Keratinocyte (primary cell): ENCODE measurements at regions not wholly inside any gene's neighbourhood (a gene's known extent, or its start where the extent isn't known, plus 50 kb on each side); places are given as distances from the start of the nearest gene placed in this dataset.

Experiments
- DNase-seq: peaks from one replicate; pipeline ENCODE4 v3.0.0-alpha.2; 2011; ENCODE audit warnings: low read depth, missing footprints, low spot score
- FAIRE-seq: peaks from 2 replicates; lab custom pipeline; 2011; peaks lifted over from hg19 to GRCh38; lab: Jason Lieb, UNC
- H2AFZ ChIP-seq: 2 replicates; pipeline ENCODE4 v1.6.0; 2012; ENCODE audit warnings: low read length, control low read depth, inconsistent platforms; ENCODE audit not compliant: control insufficient read depth
- H3K27ac ChIP-seq: 2 replicates; pipeline ENCODE4 v1.5.1; 2011; ENCODE audit warnings: low read length; ENCODE audit not compliant: control insufficient read depth, insufficient read depth
- H3K27me3 ChIP-seq: 3 replicates; pipeline ENCODE4 v1.6.0; 2011; ENCODE audit warnings: low read length; ENCODE audit not compliant: control insufficient read depth, insufficient read depth; ENCODE audit errors: extremely low read depth
- H3K36me3 ChIP-seq, 2 experiments: 2 replicates in 1 of 2; 3 replicates in 1 of 2; pipeline ENCODE4 v1.5.1; 2011; ENCODE audit warnings: low read length in 2 of 2, mild to moderate bottlenecking in 1 of 2; ENCODE audit not compliant: control insufficient read depth in 2 of 2, insufficient read depth in 2 of 2; ENCODE audit errors: extremely low read depth in 1 of 2
- H3K4me1 ChIP-seq: 3 replicates; pipeline ENCODE4 v1.5.1; 2011; ENCODE audit warnings: low read length; ENCODE audit not compliant: control insufficient read depth, insufficient read depth; ENCODE audit errors: extremely low read depth
- H3K4me2 ChIP-seq: 3 replicates; pipeline ENCODE4 v1.6.0; 2011; ENCODE audit warnings: low read depth, low read length; ENCODE audit not compliant: control insufficient read depth, insufficient read depth; ENCODE audit errors: extremely low read depth
- H3K4me3 ChIP-seq, 3 experiments: fragments of 200-600 bp in 1 of 3; sonication (generic) in 1 of 3; 2 replicates in 2 of 3; 3 replicates in 1 of 3; pipeline ENCODE4 v1.5.1; 2011 to 2016; ENCODE audit warnings: low read length in 3 of 3, mild to moderate bottlenecking in 3 of 3, control low read depth in 2 of 3, inconsistent platforms in 1 of 3, low read depth in 1 of 3, mixed read lengths in 1 of 3, mixed run types in 1 of 3, moderate library complexity in 1 of 3; ENCODE audit not compliant: control insufficient read depth in 2 of 3, insufficient read depth in 2 of 3; ENCODE audit errors: extremely low read depth in 1 of 3
- H3K79me2 ChIP-seq: 2 replicates; pipeline ENCODE4 v1.6.0; 2012; ENCODE audit warnings: low read length; ENCODE audit not compliant: control insufficient read depth, insufficient read depth
- H3K9ac ChIP-seq: 3 replicates; pipeline ENCODE4 v1.6.0; 2011; ENCODE audit warnings: low read length; ENCODE audit not compliant: control insufficient read depth, insufficient read depth; ENCODE audit errors: extremely low read depth
- H3K9me1 ChIP-seq: 3 replicates; pipeline ENCODE4 v1.6.0; 2011; ENCODE audit warnings: low read length; ENCODE audit not compliant: control insufficient read depth, insufficient read depth; ENCODE audit errors: extremely low read depth
- H3K9me3 ChIP-seq: 2 replicates; pipeline ENCODE4 v1.5.1; 2012; ENCODE audit warnings: low read depth, low read length; ENCODE audit not compliant: control insufficient read depth
- H4K20me1 ChIP-seq: 3 replicates; pipeline ENCODE4 v1.6.0; 2011; ENCODE audit warnings: low read length; ENCODE audit not compliant: control insufficient read depth, insufficient read depth; ENCODE audit errors: extremely low read depth
- EZH2 ChIP-seq: IDR thresholded peaks from one replicate; pipeline ENCODE4 v1.6.1; 2012; ENCODE audit warnings: inconsistent platforms, mild to moderate bottlenecking, low read length, moderate library complexity
- dilution Hi-C: fragments of 300-500 bp; cut with MboI; formaldehyde crosslinking; loops from one replicate; pipeline ENCODE4 v1.7.0; 2020; ENCODE audit warnings: low sequenced_read_pairs; ENCODE audit not compliant: extremely low pct_ligation_motif_present
- TF ChIP-seq, protein P1 (sequence below), 3 experiments: IDR thresholded peaks in 1 of 3; conservative IDR thresholded peaks in 1 of 3; optimal IDR thresholded peaks in 1 of 3; 2 replicates in 2 of 3; 3 replicates in 1 of 3; pipeline versions ENCODE3 to v1.5.1; 2011; ENCODE audit warnings: low read length in 3 of 3, mild to moderate bottlenecking in 3 of 3, moderate library complexity in 2 of 3, control low read depth in 1 of 3, inconsistent platforms in 1 of 3; ENCODE audit not compliant: insufficient read depth in 2 of 3; ENCODE audit errors: extremely low read depth in 1 of 3

DNA sequence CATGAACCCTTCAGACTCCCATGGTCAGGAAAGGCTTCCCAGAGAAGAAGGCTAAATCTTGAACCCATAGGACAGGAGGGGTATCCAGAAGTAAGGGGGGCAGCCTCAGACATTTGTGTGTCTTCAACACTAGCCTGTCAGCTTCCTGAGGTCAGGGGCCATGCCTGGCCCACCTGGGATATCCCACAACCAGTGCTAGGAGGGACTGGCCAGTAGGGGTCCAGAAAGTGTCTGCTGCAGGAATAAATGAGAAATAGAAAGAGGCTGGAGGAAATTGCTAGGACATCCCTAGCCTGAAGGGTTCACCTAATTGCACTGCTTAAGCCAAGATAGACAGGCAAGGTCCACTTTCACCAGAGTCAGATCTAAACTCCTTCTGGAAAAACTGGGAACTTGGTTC, 799.6 kb upstream of the ID2 start:
- DNase-seq (no peak), FAIRE-seq (no peak)
- dilution Hi-C loops, result no loop called here
- Histone ChIP-seq H3K27ac (no peak overlapping the region), H3K9me1 (no peaks in the 10 kb centered on the region), H3K36me3 (no peaks in the 10 kb centered on the region), H3K27me3 (no peaks in the 10 kb centered on the region), H3K79me2 (no peaks in the 10 kb centered on the region), H3K4me3 (no peak overlapping the region), H3K9ac (no peak overlapping the region), H3K4me2 (no peak overlapping the region), H3K4me1 (no peaks in the 10 kb centered on the region), H3K9me3 (no peaks in the 10 kb centered on the region), H2AFZ (no peak overlapping the region), H4K20me1 (no peaks in the 10 kb centered on the region)
- TF ChIP-seq, protein P1, sequence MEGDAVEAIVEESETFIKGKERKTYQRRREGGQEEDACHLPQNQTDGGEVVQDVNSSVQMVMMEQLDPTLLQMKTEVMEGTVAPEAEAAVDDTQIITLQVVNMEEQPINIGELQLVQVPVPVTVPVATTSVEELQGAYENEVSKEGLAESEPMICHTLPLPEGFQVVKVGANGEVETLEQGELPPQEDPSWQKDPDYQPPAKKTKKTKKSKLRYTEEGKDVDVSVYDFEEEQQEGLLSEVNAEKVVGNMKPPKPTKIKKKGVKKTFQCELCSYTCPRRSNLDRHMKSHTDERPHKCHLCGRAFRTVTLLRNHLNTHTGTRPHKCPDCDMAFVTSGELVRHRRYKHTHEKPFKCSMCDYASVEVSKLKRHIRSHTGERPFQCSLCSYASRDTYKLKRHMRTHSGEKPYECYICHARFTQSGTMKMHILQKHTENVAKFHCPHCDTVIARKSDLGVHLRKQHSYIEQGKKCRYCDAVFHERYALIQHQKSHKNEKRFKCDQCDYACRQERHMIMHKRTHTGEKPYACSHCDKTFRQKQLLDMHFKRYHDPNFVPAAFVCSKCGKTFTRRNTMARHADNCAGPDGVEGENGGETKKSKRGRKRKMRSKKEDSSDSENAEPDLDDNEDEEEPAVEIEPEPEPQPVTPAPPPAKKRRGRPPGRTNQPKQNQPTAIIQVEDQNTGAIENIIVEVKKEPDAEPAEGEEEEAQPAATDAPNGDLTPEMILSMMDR (optimal IDR thresholded peaks at IDR 0.05 in 1 of 3, IDR thresholded peaks at IDR 0.05 in 1 of 3, conservative IDR thresholded peaks at IDR 0.05 in 1 of 3; ENCODE audit: extremely low read depth in 1 of 3, insufficient read depth in 2 of 3, low read length in 3 of 3), result no peak
- TF ChIP-seq EZH2, result no peak

DNA sequence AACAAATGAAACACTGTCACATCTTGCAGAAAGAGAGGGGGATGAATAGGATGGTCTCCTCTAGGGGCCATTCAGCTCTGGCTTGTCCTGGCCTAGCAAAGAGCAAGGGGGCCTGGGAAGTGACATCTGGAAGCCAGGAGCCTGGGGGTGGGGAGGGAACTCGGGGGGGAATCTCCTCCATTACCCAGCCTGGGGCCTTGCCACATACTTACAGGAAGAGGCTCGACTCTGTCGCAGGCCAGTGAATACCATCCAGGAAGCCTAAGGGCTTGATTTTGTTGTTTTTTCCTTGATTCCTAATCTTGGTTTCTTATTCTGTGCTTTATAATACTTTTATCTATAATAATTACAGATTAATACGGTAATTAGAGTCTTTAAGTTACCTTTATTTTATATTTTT, 797.5 kb upstream of the ID2 start:
- no peak overlapping the region for H3K4me3 ChIP-seq
- FAIRE-seq (no peak), DNase-seq (no peak)
- dilution Hi-C loops, result no loop called here
- H3K4me1 ChIP-seq, result no peaks in the 10 kb centered on the region
- TF ChIP-seq, protein P1 (optimal IDR thresholded peaks at IDR 0.05 in 1 of 3, IDR thresholded peaks at IDR 0.05 in 1 of 3, conservative IDR thresholded peaks at IDR 0.05 in 1 of 3; ENCODE audit: extremely low read depth in 1 of 3, insufficient read depth in 2 of 3, low read length in 3 of 3), result no peak
- no peak for TF ChIP-seq EZH2
- H3K27me3 ChIP-seq, result no peaks in the 10 kb centered on the region
- H3K4me2 ChIP-seq, result no peak overlapping the region
- no peak overlapping the region for H3K27ac ChIP-seq
- no peaks in the 10 kb centered on the region for H3K9me1 ChIP-seq
- no peak overlapping the region for H3K9ac ChIP-seq
- no peaks in the 10 kb centered on the region for H4K20me1 ChIP-seq
- H3K79me2 ChIP-seq, result no peaks in the 10 kb centered on the region
- H3K36me3 ChIP-seq, result no peaks in the 10 kb centered on the region
- no peak overlapping the region for H2AFZ ChIP-seq
- H3K9me3 ChIP-seq, result no peaks in the 10 kb centered on the region
